Hepatocyte (in vitro differentiated cells): ENCODE measurements at regions not wholly inside any gene's neighbourhood (a gene's known extent, or its start where the extent isn't known, plus 50 kb on each side); places are given as distances from the start of the nearest gene placed in this dataset.

Source experiments
- DNase-seq: peaks from one replicate; pipeline ENCODE4 v3.0.0-alpha.2; 2016; ENCODE audit warnings: low spot score
- H2AFZ ChIP-seq: fragments of 200-600 bp; sonication (generic); 2 replicates; pipeline ENCODE4 v1.6.0; 2016; ENCODE audit warnings: antibody characterized with exemption, mild to moderate bottlenecking
- H3K27ac ChIP-seq: fragments of 200-600 bp; sonication (generic); 2 replicates; pipeline ENCODE4 v1.5.1; 2016; ENCODE audit warnings: mild to moderate bottlenecking
- H3K27me3 ChIP-seq: fragments of 200-600 bp; sonication (generic); 2 replicates; pipeline ENCODE4 v1.6.1; 2016
- H3K36me3 ChIP-seq: fragments of 200-600 bp; sonication (generic); replicated peaks from 2 replicates; pipeline ENCODE4 v1.5.1; 2016; ENCODE audit warnings: low read depth; ENCODE audit not compliant: insufficient read depth
- H3K4me1 ChIP-seq: fragments of 200-600 bp; sonication (generic); 2 replicates; pipeline ENCODE4 v1.5.1; 2016; ENCODE audit warnings: mild to moderate bottlenecking, moderate library complexity; ENCODE audit not compliant: insufficient read depth
- H3K4me2 ChIP-seq: fragments of 200-600 bp; sonication (generic); 2 replicates; pipeline ENCODE4 v1.6.0; 2016
- H3K4me3 ChIP-seq: fragments of 200-600 bp; sonication (generic); 2 replicates; pipeline ENCODE4 v1.5.1; 2016; ENCODE audit warnings: mild to moderate bottlenecking
- H3K79me2 ChIP-seq: fragments of 200-600 bp; sonication (generic); 2 replicates; pipeline ENCODE4 v1.6.0; 2017; ENCODE audit warnings: mild to moderate bottlenecking
- H3K9me2 ChIP-seq: fragments of 200-600 bp; sonication (generic); replicated peaks from 2 replicates; pipeline ENCODE4 v1.6.0; 2017; ENCODE audit warnings: mild to moderate bottlenecking; ENCODE audit not compliant: insufficient read depth
- H3K9me3 ChIP-seq: fragments of 200-600 bp; sonication (generic); 2 replicates; pipeline ENCODE4 v1.5.1; 2016; ENCODE audit warnings: low read depth, mild to moderate bottlenecking
- H4K20me1 ChIP-seq: fragments of 200-600 bp; sonication (generic); 2 replicates; pipeline ENCODE4 v1.6.0; 2016; ENCODE audit warnings: mild to moderate bottlenecking; ENCODE audit not compliant: insufficient read depth, poor library complexity, severe bottlenecking
- EZH2 ChIP-seq: fragments of 200-600 bp; sonication (generic); IDR thresholded peaks from 2 replicates; pipeline ENCODE4 v1.6.1; 2016; ENCODE audit warnings: antibody characterized with exemption, mild to moderate bottlenecking, borderline replicate concordance
- EZH2phosphoT487 ChIP-seq: fragments of 200-600 bp; sonication (generic); IDR thresholded peaks from one replicate; pipeline ENCODE4 v1.6.1; 2018; ENCODE audit warnings: antibody characterized with exemption, mild to moderate bottlenecking, low read depth, moderate library complexity; ENCODE audit not compliant: unreplicated experiment, severe bottlenecking
- WGBS: methylation state at CpG from one replicate; pipeline ENCODE4 v1.1.6; 2016; ENCODE audit warnings: low lambda C conversion rate; ENCODE audit errors: missing lambda C conversion rate; 5-methylcytosine and 5-hydroxymethylcytosine counted together
- TF ChIP-seq, protein P1 (sequence below): fragments of 200-600 bp; sonication (generic); IDR thresholded peaks from 2 replicates; pipeline ENCODE4 v1.5.1; 2016; ENCODE audit warnings: antibody characterized with exemption, mild to moderate bottlenecking; ENCODE audit not compliant: poor library complexity

DNA sequence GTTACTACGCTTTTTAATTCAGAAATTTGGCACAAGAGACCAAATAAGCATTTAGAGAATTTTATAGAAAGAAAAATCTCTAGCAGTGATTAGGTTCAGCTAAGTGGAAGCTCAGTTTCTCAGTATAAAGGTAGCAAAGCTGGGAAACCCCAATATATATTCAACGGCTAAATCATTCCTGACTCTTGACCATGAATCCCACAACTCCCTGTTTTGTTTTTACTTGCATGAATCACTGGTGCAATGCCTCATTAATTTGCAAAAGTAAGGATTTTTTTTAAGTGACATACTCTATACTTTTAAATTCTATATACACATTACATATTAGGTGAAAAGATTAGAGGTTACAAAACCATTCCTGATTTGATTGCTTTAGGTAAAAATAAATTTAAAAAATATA lies 74.3 kb upstream of the PLEKHG7 start:
- H3K9me3 ChIP-seq: no peaks in the 10 kb centered on the region
- H3K27me3 ChIP-seq: no peaks in the 10 kb centered on the region
- H3K27ac ChIP-seq: no peak overlapping the region
- no peak for DNase-seq
- no peak overlapping the region for H3K4me3 ChIP-seq
- no peaks in the 10 kb centered on the region for H3K79me2 ChIP-seq
- WGBS: 92% methylated on average over 2 of the region's 2 CpGs
- H3K4me2 ChIP-seq: no peak overlapping the region
- no peaks in the 10 kb centered on the region for H3K36me3 ChIP-seq
- no peaks in the 10 kb centered on the region for H4K20me1 ChIP-seq
- TF ChIP-seq EZH2 (no peak), EZH2phosphoT487 (no peak)
- TF ChIP-seq, protein P1, sequence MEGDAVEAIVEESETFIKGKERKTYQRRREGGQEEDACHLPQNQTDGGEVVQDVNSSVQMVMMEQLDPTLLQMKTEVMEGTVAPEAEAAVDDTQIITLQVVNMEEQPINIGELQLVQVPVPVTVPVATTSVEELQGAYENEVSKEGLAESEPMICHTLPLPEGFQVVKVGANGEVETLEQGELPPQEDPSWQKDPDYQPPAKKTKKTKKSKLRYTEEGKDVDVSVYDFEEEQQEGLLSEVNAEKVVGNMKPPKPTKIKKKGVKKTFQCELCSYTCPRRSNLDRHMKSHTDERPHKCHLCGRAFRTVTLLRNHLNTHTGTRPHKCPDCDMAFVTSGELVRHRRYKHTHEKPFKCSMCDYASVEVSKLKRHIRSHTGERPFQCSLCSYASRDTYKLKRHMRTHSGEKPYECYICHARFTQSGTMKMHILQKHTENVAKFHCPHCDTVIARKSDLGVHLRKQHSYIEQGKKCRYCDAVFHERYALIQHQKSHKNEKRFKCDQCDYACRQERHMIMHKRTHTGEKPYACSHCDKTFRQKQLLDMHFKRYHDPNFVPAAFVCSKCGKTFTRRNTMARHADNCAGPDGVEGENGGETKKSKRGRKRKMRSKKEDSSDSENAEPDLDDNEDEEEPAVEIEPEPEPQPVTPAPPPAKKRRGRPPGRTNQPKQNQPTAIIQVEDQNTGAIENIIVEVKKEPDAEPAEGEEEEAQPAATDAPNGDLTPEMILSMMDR: no peak
- no peaks in the 10 kb centered on the region for H3K4me1 ChIP-seq
- H3K9me2 ChIP-seq: no peaks in the 10 kb centered on the region
- no peak overlapping the region for H2AFZ ChIP-seq

- no peak overlapping the region for H3K4me2 ChIP-seq
- 87% methylated on average over 2 of the region's 2 CpGs for WGBS
- H3K79me2 ChIP-seq: no peaks in the 10 kb centered on the region
- no peaks in the 10 kb centered on the region for H3K9me3 ChIP-seq
- H3K36me3 ChIP-seq: no peaks in the 10 kb centered on the region
- DNase-seq: no peak
- no peak overlapping the region for H3K4me3 ChIP-seq
- no peaks in the 10 kb centered on the region for H3K9me2 ChIP-seq
- TF ChIP-seq EZH2 (no peak), EZH2phosphoT487 (no peak)
- TF ChIP-seq, protein P1: no peak
- no peak overlapping the region for H2AFZ ChIP-seq
- no peaks in the 10 kb centered on the region for H4K20me1 ChIP-seq
- no peak overlapping the region for H3K27ac ChIP-seq
- H3K27me3 ChIP-seq: no peaks in the 10 kb centered on the region
- H3K4me1 ChIP-seq: no peaks in the 10 kb centered on the region
Observed at GRCh38 chr12:92627511-92627910, 75.3 kb upstream of the PLEKHG7 start.

DNA sequence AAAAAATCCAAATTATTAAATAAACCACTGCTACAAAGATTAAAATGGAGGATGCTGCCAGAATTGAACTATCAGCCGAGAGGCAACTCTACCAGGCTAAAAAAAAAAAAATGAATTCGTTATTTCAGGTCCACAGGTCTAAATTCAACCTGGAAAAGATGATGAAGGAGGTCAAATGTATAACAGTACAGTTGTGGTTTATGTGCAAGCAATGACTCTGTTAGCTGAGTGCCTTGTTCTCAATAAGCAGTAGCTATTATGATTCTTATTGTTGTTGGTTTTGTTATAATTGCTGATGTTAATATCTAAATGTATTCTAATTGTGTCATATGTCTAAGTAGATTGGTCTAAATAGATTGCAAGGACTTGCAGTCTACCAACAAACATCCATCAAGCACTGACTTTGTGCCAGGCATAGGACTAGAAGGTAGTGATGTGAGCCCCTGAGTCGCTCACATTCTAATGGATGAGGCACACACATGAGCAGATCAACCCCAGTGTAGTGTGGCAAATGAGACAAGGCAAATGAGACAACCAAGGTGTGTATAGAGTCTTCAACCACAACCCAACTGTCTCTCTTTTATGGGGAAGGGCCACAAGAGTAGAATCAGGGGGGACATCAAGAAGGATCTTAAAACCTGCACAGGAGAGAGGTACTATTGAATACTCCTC lies 77.0 kb upstream of the PLEKHG7 start:
- H4K20me1 ChIP-seq: no peaks in the 10 kb centered on the region
- no peak for DNase-seq
- TF ChIP-seq EZH2phosphoT487 (no peak), EZH2 (no peak)
- TF ChIP-seq, protein P1: no peak
- H3K9me2 ChIP-seq: no peaks in the 10 kb centered on the region
- no peak overlapping the region for H3K4me2 ChIP-seq
- no peaks in the 10 kb centered on the region for H3K36me3 ChIP-seq
- 91% methylated on average over 3 of the region's 3 CpGs for WGBS
- no peaks in the 10 kb centered on the region for H3K9me3 ChIP-seq
- H3K79me2 ChIP-seq: no peaks in the 10 kb centered on the region
- H3K4me3 ChIP-seq: no peak overlapping the region
- H3K27me3 ChIP-seq: no peaks in the 10 kb centered on the region
- no peaks in the 10 kb centered on the region for H3K4me1 ChIP-seq
- H2AFZ ChIP-seq: no peak overlapping the region
- H3K27ac ChIP-seq: no peak overlapping the region

DNA sequence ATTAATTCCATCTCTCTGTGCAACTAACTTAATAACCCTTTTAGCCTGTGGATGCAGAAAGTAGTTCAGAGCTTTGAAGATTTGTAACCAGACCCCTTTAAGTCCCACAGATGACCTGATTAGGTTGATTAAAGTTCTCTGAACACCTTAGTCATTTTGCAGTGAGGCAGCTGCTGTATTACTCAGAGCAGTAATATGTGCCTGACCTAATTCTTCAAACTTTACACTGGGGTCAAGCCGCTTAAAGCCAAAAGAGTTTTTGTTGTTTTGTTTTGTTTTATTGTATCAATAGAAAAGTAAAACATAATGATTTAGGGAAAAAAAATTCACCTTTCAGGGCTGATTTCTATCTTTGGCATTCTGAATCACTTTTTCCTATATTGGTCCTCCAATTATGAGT lies 78.6 kb upstream of the PLEKHG7 start:
- no peak for TF ChIP-seq EZH2phosphoT487
- TF ChIP-seq, protein P1: no peak
- no peak for TF ChIP-seq EZH2
- no peaks in the 10 kb centered on the region for H3K4me1 ChIP-seq
- no peak overlapping the region for H2AFZ ChIP-seq
- no peaks in the 10 kb centered on the region for H3K27me3 ChIP-seq
- no peaks in the 10 kb centered on the region for H3K79me2 ChIP-seq
- no peaks in the 10 kb centered on the region for H3K9me2 ChIP-seq
- no peaks in the 10 kb centered on the region for H4K20me1 ChIP-seq
- no peaks in the 10 kb centered on the region for H3K9me3 ChIP-seq
- no peak overlapping the region for H3K4me2 ChIP-seq
- H3K4me3 ChIP-seq: no peak overlapping the region
- WGBS: 45% methylated on average over 1 of the region's 1 CpG
- H3K27ac ChIP-seq: no peak overlapping the region
- no peaks in the 10 kb centered on the region for H3K36me3 ChIP-seq
- DNase-seq: no peak
